HEK293 (cell line): ENCODE measurements at regions not wholly inside any gene's neighbourhood (a gene's known extent, or its start where the extent isn't known, plus 50 kb on each side); places are given as distances from the start of the nearest gene placed in this dataset.

Experiments used
- BCL11A ChIP-seq: fragments of 450-650 bp; formaldehyde crosslinking; IDR thresholded peaks from 2 replicates; pipeline ENCODE4 v1.5.1; 2016; ENCODE audit warnings: low read depth, missing biosample characterization, missing genetic modification characterization
- HOXC10 ChIP-seq: sonication (generic); formaldehyde crosslinking; IDR thresholded peaks from 2 replicates; pipeline ENCODE4 v1.8.1; 2023; ENCODE audit warnings: mild to moderate bottlenecking, missing genetic modification reagents
- WT1 ChIP-seq: fragments of 450-650 bp; formaldehyde crosslinking; IDR thresholded peaks from 2 replicates; pipeline ENCODE4 v1.5.1; 2016; ENCODE audit warnings: missing biosample characterization, missing genetic modification characterization
- YY1 ChIP-seq: fragments of 450-650 bp; formaldehyde crosslinking; IDR thresholded peaks from 2 replicates; pipeline ENCODE4 v1.5.1; 2018; ENCODE audit warnings: missing biosample characterization, missing genetic modification characterization
- ZBTB1 ChIP-seq: fragments of 450-650 bp; formaldehyde crosslinking; IDR thresholded peaks from 2 replicates; pipeline ENCODE4 v1.5.1; 2016; ENCODE audit warnings: missing biosample characterization, missing genetic modification characterization
- ZNF10 ChIP-seq: fragments of 450-650 bp; formaldehyde crosslinking; IDR thresholded peaks from 2 replicates; pipeline ENCODE4 v1.5.1; 2017; ENCODE audit warnings: missing biosample characterization, missing genetic modification characterization
- ZNF121 ChIP-seq: fragments of 450-650 bp; formaldehyde crosslinking; IDR thresholded peaks from 2 replicates; pipeline ENCODE4 v1.5.1; 2016; ENCODE audit warnings: missing biosample characterization, missing genetic modification characterization
- ZNF302 ChIP-seq: fragments of 450-650 bp; formaldehyde crosslinking; IDR thresholded peaks from 2 replicates; pipeline ENCODE4 v1.5.1; 2016; ENCODE audit warnings: missing biosample characterization, missing genetic modification characterization, low read depth
- ZNF621 ChIP-seq: fragments of 450-650 bp; formaldehyde crosslinking; IDR thresholded peaks from 2 replicates; pipeline ENCODE4 v1.5.1; 2017; ENCODE audit warnings: missing biosample characterization, missing genetic modification characterization
- ZNF776 ChIP-seq: fragments of 450-650 bp; formaldehyde crosslinking; IDR thresholded peaks from 2 replicates; pipeline ENCODE4 v1.5.0; 2017; ENCODE audit warnings: missing biosample characterization, missing genetic modification characterization, borderline replicate concordance
- TF ChIP-seq, protein P1 (sequence below): fragments of 450-650 bp; formaldehyde crosslinking; IDR thresholded peaks from 2 replicates; pipeline ENCODE4 v1.5.1; 2016; ENCODE audit warnings: missing biosample characterization, missing genetic modification characterization
- TF ChIP-seq, protein P2 (sequence below): sonication (generic); formaldehyde crosslinking; IDR thresholded peaks from 2 replicates; pipeline ENCODE4 v1.8.1; 2022; ENCODE audit warnings: mild to moderate bottlenecking, moderate library complexity, missing genetic modification reagents
- TF ChIP-seq, protein P3 (sequence below): fragments of 450-650 bp; formaldehyde crosslinking; IDR thresholded peaks from 2 replicates; pipeline ENCODE4 v1.5.1; 2017; ENCODE audit warnings: missing biosample characterization, missing genetic modification characterization
- TF ChIP-seq, protein P4 (sequence below): fragments of 450-650 bp; formaldehyde crosslinking; IDR thresholded peaks from 2 replicates; pipeline ENCODE4 v1.5.1; 2016; ENCODE audit warnings: missing biosample characterization, missing genetic modification characterization

DNA sequence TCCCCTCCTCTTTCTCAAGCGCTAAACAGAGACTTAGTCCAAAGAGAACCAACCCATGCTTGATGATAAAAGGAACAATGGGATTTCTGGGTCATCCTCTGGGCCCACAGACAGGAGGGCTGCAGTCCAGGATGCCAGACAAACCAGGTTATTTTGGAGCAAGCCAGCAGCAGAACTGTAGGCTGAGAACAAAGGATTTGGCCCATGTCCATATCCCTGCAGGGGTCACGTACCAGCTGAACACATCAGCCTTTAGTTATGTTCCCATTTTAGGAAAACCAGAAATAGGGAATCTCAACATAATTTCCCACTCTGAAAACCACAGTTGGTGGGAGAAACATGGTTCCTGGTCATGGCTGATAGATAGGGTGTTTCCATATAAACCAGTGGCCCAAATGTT is 533.6 kb upstream of the CADM1 start:
- no peak for TF ChIP-seq HOXC10 (CRISPR knock-in tag)
- TF ChIP-seq ZNF121 (tag by site-specific recombination), result no peak
- no peak for TF ChIP-seq ZNF302 (tag by site-specific recombination)
- TF ChIP-seq, protein P1, sequence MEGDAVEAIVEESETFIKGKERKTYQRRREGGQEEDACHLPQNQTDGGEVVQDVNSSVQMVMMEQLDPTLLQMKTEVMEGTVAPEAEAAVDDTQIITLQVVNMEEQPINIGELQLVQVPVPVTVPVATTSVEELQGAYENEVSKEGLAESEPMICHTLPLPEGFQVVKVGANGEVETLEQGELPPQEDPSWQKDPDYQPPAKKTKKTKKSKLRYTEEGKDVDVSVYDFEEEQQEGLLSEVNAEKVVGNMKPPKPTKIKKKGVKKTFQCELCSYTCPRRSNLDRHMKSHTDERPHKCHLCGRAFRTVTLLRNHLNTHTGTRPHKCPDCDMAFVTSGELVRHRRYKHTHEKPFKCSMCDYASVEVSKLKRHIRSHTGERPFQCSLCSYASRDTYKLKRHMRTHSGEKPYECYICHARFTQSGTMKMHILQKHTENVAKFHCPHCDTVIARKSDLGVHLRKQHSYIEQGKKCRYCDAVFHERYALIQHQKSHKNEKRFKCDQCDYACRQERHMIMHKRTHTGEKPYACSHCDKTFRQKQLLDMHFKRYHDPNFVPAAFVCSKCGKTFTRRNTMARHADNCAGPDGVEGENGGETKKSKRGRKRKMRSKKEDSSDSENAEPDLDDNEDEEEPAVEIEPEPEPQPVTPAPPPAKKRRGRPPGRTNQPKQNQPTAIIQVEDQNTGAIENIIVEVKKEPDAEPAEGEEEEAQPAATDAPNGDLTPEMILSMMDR, result no peak
- no peak for TF ChIP-seq ZBTB1 (tag by site-specific recombination)
- TF ChIP-seq BCL11A (tag by site-specific recombination), result no peak
- no peak for TF ChIP-seq YY1 (tag by site-specific recombination)
- no peak for TF ChIP-seq WT1
- no peak for TF ChIP-seq ZNF776
- TF ChIP-seq ZNF621 (tag by site-specific recombination), result no peak
- TF ChIP-seq, protein P2, sequence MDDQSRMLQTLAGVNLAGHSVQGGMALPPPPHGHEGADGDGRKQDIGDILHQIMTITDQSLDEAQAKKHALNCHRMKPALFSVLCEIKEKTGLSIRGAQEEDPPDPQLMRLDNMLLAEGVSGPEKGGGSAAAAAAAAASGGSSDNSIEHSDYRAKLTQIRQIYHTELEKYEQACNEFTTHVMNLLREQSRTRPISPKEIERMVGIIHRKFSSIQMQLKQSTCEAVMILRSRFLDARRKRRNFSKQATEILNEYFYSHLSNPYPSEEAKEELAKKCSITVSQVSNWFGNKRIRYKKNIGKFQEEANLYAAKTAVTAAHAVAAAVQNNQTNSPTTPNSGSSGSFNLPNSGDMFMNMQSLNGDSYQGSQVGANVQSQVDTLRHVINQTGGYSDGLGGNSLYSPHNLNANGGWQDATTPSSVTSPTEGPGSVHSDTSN (CRISPR knock-in tag), result no peak
- TF ChIP-seq ZNF10 (tag by site-specific recombination), result no peak
- TF ChIP-seq, protein P3, sequence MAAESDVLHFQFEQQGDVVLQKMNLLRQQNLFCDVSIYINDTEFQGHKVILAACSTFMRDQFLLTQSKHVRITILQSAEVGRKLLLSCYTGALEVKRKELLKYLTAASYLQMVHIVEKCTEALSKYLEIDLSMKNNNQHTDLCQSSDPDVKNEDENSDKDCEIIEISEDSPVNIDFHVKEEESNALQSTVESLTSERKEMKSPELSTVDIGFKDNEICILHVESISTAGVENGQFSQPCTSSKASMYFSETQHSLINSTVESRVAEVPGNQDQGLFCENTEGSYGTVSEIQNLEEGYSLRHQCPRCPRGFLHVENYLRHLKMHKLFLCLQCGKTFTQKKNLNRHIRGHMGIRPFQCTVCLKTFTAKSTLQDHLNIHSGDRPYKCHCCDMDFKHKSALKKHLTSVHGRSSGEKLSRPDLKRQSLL (tag by site-specific recombination), result no peak
- TF ChIP-seq, protein P4, sequence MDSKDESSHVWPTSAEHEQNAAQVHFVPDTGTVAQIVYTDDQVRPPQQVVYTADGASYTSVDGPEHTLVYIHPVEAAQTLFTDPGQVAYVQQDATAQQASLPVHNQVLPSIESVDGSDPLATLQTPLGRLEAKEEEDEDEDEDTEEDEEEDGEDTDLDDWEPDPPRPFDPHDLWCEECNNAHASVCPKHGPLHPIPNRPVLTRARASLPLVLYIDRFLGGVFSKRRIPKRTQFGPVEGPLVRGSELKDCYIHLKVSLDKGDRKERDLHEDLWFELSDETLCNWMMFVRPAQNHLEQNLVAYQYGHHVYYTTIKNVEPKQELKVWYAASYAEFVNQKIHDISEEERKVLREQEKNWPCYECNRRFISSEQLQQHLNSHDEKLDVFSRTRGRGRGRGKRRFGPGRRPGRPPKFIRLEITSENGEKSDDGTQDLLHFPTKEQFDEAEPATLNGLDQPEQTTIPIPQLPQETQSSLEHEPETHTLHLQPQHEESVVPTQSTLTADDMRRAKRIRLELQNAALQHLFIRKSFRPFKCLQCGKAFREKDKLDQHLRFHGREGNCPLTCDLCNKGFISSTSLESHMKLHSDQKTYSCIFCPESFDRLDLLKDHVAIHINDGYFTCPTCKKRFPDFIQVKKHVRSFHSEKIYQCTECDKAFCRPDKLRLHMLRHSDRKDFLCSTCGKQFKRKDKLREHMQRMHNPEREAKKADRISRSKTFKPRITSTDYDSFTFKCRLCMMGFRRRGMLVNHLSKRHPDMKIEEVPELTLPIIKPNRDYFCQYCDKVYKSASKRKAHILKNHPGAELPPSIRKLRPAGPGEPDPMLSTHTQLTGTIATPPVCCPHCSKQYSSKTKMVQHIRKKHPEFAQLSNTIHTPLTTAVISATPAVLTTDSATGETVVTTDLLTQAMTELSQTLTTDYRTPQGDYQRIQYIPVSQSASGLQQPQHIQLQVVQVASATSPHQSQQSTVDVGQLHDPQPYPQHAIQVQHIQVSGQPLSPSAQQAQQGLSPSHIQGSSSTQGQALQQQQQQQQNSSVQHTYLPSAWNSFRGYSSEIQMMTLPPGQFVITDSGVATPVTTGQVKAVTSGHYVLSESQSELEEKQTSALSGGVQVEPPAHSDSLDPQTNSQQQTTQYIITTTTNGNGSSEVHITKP (tag by site-specific recombination), result no peak
